Lower lobe of right lung (tissue), 2 donors: ENCODE measurements at regions not wholly inside any gene's neighbourhood (a gene's known extent, or its start where the extent isn't known, plus 50 kb on each side); places are given as distances from the start of the nearest gene placed in this dataset.

Source experiments
- ATAC-seq, 2 donors: fragments of 200-7000 bp; cut with Tn5 transposase; one replicate each; pipeline ENCODE4 v1.9.1; 2020 to 2022; ENCODE audit warnings: mild to moderate bottlenecking in 2 of 2, moderate library complexity in 2 of 2
- DNase-seq: peaks from one replicate; pipeline ENCODE4 v3.0.0-alpha.2; 2020
- H3K27ac ChIP-seq: fragments of 200-600 bp; one replicate; pipeline ENCODE4 v1.8.0; 2022
- H3K27me3 ChIP-seq: fragments of 200-600 bp; one replicate; pipeline ENCODE4 v1.8.0; 2022; ENCODE audit warnings: low read depth
- H3K36me3 ChIP-seq: fragments of 200-600 bp; one replicate; pipeline ENCODE4 v1.8.0; 2022; ENCODE audit warnings: mild to moderate bottlenecking
- H3K4me1 ChIP-seq: fragments of 200-600 bp; one replicate; pipeline ENCODE4 v1.8.0; 2022
- H3K4me3 ChIP-seq: fragments of 200-600 bp; one replicate; pipeline ENCODE4 v1.8.0; 2022; ENCODE audit warnings: mild to moderate bottlenecking
- H3K9me3 ChIP-seq: fragments of 200-600 bp; one replicate; pipeline ENCODE4 v1.8.0; 2022
- CTCF ChIP-seq: fragments of 200-600 bp; IDR thresholded peaks from one replicate; pipeline ENCODE4 v1.8.0; 2022; ENCODE audit warnings: antibody characterized with exemption, mild to moderate bottlenecking
- intact Hi-C: fragments of 100-400 bp; cut with DNase I; formaldehyde crosslinking; loops from one replicate; pipeline ENCODE4 v1.11.0; 2022
- donor health status: DM: no; HTN: yes; CAD: no; lungs with severe emphysema.

DNA sequence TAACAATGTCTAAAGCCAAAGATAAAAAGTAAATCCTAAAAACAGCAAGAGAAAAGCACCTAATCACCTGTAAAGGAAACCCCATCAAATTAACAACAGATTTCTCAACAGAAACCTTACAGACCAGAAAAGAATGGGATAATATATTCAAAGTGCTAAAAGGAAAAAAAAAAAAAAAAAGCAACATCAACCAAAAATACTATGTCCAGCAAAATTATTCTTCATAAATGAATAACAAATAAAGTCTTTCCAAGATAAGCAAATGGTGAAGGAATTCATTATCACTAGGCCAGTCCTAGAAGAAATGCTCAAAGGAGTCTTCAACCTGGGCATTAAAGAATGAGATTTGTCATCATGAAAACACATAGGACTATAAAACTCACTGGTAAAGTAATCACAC, 192.0 kb upstream of the UBASH3B start:
- Histone ChIP-seq H3K27ac (no peak overlapping the region), H3K27me3 (no peaks in the 10 kb centered on the region), H3K4me1 (no peaks in the 10 kb centered on the region), H3K9me3 (peaks cover 22% of the 10 kb centered on the region), H3K36me3 (no peaks in the 10 kb centered on the region), H3K4me3 (no peak overlapping the region)
- intact Hi-C loops = no loop called here
- no peak for TF ChIP-seq CTCF
- no peak for DNase-seq
- ATAC-seq = no peak

- DNase-seq (no peak), ATAC-seq (no peak)
- Histone ChIP-seq H3K9me3 (peaks cover 30% of the 10 kb centered on the region), H3K27me3 (no peaks in the 10 kb centered on the region), H3K27ac (no peak overlapping the region), H3K36me3 (no peaks in the 10 kb centered on the region), H3K4me3 (no peak overlapping the region), H3K4me1 (no peaks in the 10 kb centered on the region)
- TF ChIP-seq CTCF = no peak
- intact Hi-C loops = no loop called here
These were observed 196.5 kb upstream of the UBASH3B start for GRCh38 chr11:122459064-122459463.

DNA sequence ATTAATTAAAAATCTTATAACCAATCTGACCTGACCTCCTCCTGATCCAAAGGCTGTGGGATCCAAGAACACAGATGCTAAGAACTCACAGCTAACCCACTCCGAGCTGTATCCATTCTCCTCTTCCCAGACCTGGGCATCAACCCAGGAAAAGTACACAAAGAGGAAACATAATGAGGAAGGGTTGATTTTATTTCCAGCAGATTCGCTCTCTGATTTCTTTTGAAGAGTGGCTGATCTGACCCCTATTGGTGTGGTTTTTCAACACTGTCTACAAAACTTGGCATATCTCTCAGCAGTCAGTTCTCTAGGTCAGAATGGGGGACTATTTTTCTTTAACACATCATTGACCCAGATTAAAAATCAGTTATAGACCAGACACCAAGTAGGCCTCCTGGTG, 201.9 kb upstream of the UBASH3B start:
- no peak for ATAC-seq
- Histone ChIP-seq H3K9me3 (peaks cover 11% of the 10 kb centered on the region), H3K4me1 (no peaks in the 10 kb centered on the region), H3K27ac (no peak overlapping the region), H3K4me3 (no peak overlapping the region), H3K36me3 (no peaks in the 10 kb centered on the region), H3K27me3 (no peaks in the 10 kb centered on the region)
- TF ChIP-seq CTCF = no peak
- intact Hi-C loops = no loop called here
- no peak for DNase-seq

- no peak overlapping the region for H3K27ac ChIP-seq
- DNase-seq (no peak), ATAC-seq (no peak)
- TF ChIP-seq CTCF = no peak
- H3K4me1 ChIP-seq = no peaks in the 10 kb centered on the region
- no peak overlapping the region for H3K4me3 ChIP-seq
- no peaks in the 10 kb centered on the region for H3K9me3 ChIP-seq
- H3K36me3 ChIP-seq = no peaks in the 10 kb centered on the region
- intact Hi-C loops = no loop called here
- H3K27me3 ChIP-seq = no peaks in the 10 kb centered on the region
These were observed 203.6 kb upstream of the UBASH3B start for GRCh38 chr11:122451911-122452310.

DNA sequence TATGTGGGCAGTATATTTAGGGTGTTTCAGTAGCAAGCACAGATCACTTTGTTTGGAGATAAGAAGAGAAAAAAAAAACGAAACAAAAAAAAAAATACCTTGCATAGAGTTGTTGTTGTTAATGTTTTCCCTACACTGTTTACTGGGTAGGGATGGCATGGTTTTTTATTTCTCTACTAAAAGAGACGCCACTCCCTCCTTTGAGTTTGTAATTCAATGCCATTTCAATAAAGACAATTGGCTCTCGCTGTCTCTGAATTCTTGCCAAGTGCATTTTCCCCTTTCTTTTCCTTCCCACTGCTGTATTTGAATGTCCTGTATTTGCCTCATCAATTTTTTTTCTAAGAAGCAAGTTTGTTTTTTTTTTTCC, 213.9 kb upstream of the UBASH3B start:
- DNase-seq (no peak), ATAC-seq (no peak)
- Histone ChIP-seq H3K36me3 (no peaks in the 10 kb centered on the region), H3K4me1 (peaks cover 19% of the 10 kb centered on the region), H3K27ac (peak overlapping the region; percentile 31), H3K4me3 (peak overlapping the region; percentile 47), H3K27me3 (no peaks in the 10 kb centered on the region), H3K9me3 (no peaks in the 10 kb centered on the region)
- TF ChIP-seq CTCF = no peak
- intact Hi-C loops = no loop called here
